Activated CD4-positive, CD25-positive, alpha-beta regulatory T cell (primary cell): ENCODE measurements at regions not wholly inside any gene's neighbourhood (a gene's known extent, or its start where the extent isn't known, plus 50 kb on each side); places are given as distances from the start of the nearest gene placed in this dataset.
"Not testable (repeated sequence)": the region's sequence is repeated elsewhere in the genome, so short reads cannot be mapped to it uniquely, and the experiment has no call there.

ENCODE experiments used
- DNase-seq, 4 experiments: peaks; one replicate each; lab custom pipeline; 2025; lab: John Stamatoyannopoulos, UW

DNA sequence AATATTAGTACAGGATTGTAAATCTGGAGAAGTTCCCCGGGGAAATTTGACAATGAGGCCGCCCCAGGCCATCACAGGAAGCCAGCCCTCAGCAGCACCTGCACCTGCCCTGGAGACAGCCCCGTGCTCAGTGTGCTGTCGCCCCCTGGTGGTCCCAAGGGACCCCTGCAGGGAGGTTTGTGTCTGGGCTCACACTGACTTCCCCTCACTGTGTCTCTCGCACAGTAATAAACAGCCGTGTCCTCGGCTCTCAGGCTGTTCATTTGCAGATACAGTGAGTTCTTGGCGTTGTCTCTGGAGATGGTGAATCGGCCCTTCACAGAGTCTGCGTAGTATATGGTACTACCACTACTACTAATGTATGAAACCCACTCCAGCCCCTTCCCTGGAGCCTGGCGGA lies 1011.2 kb downstream of the TMEM121 start:
- DNase-seq: not testable (repeated sequence)

DNA sequence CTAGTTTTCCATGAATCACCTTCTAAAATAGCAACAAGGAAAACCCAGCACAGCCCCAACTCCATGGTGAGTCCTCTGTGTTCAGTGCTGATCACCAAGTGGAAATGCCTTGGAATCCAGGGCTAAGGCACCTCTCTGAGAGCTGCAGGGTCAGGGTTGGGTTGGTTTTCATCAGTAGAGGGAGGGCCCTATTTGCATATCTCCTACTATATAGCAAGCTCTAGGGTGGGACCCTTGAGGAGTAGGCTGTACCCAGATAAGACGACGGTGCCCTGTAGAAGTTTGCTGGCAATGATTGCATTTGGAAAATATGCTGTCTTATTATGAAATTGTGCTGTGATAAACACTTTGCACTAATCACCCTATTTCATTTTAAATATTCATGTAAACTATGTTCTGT lies 1011.8 kb downstream of the TMEM121 start:
- no peak for DNase-seq

DNA sequence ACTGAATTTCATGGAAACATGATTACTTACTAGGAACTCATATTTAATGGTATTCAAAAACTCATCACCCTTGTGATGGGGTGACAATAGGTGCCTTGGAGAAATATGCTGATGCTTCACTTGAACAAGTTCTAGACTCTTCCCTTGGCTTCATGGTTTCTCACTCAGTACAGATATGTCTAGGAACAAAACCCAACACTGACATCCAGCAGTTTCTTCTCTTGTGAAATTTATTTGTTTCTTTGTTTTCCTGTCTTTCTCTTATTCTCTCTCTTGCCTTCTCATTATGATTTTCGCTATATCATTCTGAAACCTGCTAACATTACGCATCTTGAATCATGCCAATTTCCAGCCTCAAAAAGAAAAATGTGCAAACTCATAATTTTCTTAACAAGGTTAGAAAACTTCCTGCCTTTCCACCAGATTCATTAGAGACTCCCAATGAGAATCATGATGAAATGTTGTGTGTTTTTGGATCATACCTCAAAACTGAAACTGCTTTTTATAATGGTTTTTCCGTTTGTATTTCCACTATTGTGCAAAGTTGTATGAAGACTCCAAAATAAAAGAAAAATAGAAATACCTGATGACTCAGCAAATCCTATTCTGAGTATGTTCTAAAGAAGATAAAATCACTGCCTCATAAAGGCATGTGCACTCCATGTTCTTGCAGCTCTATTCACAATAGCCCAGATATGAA lies 1021.5 kb downstream of the TMEM121 start:
- no peak for DNase-seq

DNA sequence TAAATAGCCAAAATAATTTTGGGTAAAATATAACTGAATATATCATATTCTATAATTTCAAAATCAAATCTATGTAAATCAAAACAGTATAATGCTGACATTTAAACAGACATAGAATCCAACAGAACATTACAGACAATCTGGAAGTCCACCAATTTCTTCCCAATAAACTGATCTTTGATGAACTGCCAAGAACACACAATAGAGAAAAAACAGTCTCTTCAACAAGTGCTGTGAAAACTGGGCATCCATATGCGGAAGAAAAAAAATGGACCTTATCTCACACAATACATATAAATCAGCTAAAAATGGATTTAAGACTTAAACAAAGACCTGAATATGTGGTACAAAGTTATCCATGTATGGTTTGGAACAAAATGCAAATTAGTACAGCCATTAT lies 1022.7 kb downstream of the TMEM121 start:
- DNase-seq: no peak

DNA sequence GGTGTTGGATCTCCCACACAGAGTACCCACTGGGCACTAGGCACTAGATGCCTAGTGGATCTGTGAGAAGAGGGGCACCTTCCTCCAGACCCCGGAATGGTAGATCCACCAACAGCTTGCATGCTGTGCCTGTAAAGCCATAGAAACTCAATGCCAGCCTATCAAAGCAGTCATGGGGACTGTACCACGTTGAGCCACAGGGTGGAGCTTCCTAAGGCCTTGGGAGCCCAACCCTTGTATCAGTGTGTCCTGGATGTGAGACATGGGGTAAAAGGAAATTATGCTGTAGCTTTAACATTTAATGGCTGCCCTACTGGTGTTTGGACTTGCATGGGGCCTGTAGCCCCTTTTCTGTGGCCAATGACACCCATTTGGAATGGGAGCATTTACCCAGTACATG lies 1024.9 kb downstream of the TMEM121 start:
- no peak for DNase-seq

DNA sequence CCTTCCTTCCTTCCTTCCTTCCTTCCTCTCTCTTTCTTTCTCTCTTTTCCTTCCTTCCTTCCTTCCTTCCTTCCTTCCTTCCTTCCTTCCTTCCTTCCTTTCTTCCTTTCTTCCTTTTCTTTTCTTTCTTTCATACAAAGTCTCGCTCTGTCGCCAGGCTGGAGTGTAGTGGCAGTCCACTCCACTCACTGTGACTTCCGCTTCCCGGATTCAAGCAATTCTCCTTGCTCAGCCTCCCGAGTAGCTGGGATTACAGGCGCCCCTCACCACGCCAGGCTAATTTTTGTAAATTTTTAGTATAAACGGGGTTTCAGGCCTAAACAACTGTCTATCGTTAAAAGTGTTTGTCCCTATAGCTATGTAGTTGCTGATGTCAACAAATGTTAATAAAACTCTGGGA lies 1029.8 kb downstream of the TMEM121 start:
- DNase-seq: not testable (repeated sequence)

DNA sequence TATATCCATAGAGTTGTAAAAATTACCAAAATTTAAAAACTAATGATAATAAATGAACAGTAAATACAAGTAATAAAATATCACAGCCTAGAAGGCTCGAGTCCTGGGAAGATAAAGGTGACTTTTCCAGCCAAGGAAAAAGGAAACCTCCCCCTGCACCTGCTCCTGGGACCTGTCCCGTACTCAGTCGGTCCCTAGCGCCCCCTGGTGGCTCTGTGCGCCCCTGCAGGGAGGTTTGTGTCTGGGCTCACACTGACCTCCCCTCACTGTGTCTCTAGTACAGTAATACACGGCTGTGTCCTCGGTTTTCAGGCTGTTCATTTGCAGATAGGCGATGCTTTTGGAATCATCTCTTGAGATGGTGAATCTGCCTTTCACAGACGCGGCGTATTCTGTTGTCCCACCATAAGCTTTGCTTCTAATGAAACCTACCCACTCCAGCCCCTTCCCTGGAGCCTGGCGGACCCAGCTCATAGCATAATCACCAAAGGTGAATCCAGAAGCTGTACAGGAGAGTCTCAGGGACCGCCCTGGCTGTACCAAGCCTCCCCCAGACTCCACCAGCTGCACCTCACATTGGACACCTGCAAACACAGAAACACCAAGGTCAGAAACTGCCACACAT lies 1030.4 kb downstream of the TMEM121 start:
- peak; percentile 31 to 84 (median 61) for DNase-seq

DNA sequence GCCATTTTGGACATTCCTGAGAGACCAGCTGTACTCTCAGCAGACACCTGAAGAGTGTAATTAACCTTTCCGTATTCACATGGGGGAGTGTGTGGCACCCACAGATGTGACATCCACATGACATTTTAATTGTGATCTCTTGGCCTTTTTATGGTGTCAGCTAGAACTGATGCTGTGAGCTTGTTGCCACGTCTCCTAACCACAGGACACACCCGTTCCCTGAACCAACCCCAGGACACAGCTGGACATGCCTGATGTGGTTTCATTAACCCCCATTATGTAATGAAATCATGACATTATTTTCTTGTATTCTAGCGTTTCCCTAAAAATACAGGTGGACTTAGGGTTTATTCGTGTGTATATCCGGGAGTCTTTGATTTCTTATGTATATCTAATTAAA lies 1036.1 kb downstream of the TMEM121 start:
- no peak for DNase-seq

DNA sequence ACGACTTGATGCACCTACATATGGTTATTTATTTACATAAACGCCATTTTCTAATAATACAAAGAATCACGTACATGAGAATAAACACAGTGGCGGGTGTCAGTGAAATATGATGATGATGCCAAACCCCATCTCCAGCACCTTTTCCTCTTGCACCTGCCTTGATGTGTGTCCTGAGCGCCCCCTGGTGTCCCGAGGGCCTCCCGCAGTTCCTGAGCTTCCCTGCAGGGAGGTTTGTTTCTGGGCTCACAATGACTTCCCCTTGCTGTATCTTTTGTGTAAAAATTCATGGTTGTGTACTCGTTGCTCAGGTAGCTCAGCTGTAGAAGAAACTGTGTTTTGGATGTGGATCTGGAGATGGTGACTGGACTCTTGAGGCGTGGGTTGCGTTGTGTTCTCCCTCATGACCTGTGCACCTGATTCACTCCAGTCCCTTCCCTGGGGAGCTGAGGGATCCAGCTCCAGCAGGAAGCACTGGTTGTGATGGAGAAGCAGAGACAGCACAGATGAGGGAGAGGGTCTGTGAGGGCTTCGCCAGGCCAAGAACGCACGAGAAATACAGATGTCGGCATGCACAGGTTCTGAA lies 1037.8 kb downstream of the TMEM121 start:
- DNase-seq: peak in 2 of 4 experiments; percentile 33 to 49

DNA sequence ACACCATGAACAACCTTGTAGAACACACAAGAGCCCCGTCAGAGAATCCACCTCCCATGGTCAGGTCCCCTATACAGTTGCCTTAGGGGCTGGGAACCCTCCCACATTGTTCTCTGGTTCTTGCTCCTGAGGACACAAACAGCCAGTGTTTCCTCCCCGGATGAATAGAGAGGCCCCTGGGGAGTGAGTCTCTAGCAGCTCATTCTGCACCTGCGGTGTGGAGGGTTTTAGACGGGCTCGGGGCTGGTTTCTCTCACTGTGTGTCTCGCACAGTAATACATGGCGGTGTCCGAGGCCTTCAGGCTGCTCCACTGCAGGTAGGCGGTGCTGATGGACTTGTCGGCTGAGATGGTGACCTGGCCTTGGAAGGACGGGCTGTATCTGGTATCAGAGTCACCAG lies 1052.1 kb downstream of the TMEM121 start:
- no peak for DNase-seq

DNA sequence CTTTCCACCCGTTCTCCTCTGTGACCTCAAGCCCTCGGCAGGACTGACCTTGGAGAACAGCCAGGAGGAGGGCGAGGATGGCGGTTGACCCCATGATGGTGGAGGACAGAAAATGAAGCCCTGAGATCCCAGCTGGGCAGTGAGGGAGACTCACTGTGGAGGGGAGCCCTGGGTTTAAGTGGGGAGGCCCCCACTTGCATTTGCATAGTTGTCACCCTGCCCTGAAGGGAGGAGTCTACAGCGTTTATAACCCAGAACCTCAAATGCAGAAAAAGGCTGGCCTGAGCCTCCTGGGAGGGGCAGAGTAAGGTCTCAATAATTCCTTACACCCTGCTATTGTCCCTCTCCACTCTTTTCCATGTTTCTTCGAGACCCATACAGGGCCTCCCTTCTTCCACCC lies 1052.7 kb downstream of the TMEM121 start:
- no peak for DNase-seq

DNA sequence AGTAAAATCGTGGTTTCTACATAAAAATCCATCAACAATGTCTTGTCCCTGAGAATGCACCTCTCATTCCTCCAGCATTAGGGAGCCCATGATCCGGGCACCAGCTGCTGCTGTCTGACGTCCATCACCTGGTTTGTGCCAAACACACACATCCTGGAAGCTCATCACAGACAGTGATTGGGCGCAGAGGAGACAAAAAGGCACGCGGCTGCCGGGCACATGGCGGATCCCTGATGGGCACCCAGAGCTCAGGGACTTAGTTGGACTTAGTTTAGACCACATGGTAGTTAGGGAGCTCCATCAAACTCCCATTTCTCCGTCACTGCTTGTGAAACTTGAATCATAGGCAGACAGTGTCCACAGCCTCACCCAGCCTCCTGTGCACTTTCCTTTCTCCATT lies 1059.3 kb downstream of the TMEM121 start:
- no peak for DNase-seq

DNA sequence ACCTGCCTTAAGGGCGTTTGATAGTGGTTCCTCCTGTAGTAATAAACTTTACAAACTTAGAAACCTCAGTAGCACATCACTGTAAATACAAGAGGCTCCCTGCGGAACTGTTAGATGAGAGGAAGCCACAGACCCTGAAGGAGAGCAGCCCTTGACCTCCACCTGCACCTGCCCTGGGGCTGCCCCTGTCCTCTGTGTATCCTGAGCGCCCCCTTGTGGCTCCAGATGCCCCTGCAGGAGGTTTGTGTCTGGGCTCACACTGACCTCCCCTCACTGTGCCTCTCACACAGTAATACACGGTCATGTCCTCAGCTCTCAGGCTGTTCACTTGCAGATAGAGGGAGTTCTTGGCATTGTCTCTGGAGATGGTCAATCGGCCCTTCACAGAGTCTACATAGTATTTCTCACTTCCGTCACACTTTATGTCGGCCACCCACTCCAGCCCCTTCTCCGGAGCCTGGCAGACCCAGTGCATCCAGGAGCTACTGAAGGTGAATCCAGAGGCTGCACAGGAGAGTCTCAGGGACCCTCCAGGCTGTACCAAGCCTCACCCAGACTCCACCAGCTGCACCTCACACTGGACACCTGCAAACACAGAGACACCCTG lies 1059.8 kb downstream of the TMEM121 start:
- DNase-seq: peak; percentile 18 to 48 (median 34)

DNA sequence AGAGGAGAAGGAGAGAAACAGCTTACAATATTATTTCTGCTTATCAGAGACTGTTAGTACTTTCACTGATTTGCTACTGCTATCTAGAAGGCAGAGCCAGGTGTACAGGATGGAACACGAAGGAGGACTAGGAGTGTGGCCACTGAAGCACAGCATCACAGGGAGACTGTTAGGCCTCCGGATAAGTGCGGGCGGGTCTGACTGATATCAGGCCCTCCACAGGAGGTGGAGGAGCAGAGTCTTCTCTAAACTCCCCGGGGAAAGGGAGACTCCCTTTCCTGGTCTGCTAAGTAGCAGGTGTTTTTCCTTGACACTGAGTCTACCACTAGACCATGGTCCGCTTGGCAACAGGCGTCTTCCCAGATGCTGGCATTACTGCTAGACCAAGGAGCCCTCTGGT lies 1065.2 kb downstream of the TMEM121 start:
- DNase-seq: not testable (repeated sequence)

DNA sequence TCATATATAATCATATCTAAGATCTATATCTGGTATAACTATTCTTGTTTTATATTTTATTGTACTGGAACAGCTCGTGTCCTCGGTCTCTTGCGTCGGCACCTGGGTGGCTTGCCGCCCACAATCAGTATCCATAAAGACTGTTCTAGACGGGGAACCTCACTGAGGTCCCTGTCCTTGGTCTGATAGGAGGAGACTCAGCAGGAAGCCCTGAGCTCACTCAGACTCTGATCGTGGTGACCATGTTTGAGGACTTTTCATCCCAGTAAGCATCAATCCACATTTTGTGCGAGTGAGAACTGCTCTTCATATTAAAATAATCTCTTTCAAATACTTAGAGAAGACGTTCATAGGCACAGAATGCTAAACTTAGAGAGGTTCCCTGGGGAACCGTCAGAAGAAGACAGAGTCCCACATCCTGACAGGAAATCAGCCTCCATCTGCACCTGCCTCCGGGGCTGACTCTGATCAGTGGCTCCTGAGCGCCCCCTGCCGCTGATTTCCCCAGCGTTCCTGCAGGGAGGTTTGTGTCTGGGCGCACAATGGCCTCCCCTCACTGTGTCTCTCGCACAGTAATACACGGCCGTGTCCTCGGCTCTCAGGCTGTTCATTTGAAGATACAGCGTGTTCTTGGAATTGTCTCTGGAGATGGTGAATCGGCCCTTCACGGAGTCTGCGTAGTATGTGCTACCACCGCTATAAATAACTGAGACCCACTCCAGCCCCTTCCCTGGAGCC lies 1065.9 kb downstream of the TMEM121 start:
- peak; percentile 41 to 70 (median 52) for DNase-seq

DNA sequence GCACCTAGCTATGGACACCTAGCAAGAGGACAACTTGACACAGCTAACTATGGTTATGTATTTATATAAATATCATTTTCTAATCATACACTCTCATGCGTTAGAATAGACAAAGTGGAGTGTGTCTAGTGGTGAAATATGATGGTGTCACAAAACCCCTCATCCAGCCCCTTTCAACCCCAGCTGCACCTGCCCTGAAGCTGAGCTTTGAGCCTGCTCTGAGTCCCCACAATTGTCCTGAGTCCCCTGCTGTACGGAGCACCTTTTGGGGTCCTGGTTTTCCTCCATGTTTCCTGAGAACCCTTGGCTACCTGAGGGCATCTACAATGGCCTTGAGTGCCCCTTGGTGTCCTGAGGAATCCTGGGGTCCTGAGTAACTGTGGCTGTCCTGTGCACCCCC lies 1072.8 kb downstream of the TMEM121 start:
- no peak for DNase-seq

DNA sequence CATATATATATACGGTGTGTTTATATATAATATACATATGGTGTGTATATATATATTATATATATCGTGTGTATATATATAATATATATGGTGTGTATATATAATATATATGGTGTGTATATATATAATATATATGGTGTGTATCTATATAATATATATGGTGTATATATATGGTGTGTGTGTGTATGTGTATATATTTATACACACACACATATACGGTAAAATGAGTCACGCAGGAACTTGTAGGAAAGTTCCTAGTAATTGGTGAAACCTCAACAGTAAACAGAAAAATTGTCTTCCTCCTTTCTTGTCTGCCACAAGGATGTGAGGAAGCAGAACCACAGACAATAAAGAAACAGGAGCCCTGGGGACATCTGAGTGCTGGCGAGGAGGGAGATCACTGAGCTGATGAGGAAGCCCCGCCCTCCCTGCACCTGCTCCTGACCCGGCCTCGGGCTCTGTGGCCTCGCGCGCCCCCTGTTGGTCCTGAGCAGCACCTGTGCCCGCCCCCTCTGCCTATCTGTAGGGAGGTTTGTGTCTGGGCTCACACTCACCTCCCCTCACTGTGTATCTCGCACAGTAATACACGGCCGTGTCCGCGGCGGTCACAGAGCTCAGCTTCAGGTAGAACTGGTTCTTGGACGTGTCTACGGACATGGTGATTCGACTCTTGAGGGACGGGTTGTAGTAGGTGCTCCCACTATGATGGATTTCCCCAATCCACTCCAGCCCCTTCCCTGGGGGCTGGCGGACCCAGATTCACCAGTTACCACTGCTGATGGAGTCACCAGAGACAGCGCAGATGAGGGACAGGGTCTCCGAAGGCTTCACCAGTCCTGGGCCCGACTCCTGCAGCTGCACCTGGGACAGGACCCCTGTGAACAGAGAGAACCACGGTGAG lies 1079.4 kb downstream of the TMEM121 start:
- DNase-seq: peak; percentile 45 to 65 (median 57)

DNA sequence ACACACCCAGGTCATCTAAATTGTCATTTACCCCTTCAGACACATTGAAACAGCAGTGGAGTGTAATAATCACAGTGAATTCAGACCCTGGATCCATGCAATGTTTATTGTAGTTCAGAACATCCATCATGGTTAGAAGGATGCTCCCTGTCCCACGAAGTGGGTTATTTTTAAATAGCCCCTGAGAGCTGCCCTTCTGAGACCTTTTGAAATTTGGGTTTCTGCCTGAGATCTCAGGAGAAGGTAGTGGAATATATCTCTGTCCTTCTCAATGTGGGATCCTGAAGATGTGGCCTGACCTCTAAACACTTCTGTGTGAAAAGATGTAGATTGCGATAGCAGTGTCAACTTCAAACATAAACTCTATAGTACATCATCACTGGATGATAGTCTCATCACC lies 1080.6 kb downstream of the TMEM121 start:
- DNase-seq: no peak

DNA sequence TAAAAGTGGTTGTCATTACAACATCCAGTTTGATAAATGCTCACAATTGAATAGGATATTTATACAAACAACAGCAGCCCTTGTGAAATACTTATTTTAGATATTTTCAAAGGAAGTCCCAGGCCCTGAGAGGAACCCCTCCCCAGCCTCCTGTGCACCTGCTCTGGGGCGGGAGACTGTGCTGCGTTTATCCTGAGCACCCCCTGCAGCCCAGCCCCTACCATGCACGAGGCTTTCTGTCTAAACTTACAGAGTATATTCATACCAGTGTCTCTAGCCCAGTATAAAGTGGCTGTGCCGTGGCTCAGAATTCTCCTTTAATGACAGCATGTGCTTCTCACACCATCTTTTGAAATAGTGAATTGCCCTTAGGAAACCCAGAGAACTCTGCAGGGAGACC lies 1084.3 kb downstream of the TMEM121 start:
- DNase-seq: no peak

DNA sequence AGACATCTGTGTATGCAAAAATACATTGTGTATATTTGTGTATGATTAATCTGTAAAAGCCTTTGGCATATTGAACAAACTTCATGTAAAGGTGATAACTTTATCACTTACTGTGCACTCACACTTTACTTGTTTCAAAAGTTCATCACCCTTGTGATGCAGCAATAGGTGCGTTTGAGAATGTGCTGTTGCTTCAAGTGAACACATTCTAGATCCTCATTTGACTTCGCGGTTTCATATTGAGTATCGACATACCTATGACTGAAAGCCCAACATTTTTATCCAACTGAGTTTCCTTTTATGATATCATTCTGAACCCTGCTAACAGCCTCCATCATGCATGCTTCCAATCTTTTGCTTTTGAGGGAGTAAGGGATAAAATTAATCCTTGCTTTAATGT lies 1086.9 kb downstream of the TMEM121 start:
- DNase-seq: no peak

DNA sequence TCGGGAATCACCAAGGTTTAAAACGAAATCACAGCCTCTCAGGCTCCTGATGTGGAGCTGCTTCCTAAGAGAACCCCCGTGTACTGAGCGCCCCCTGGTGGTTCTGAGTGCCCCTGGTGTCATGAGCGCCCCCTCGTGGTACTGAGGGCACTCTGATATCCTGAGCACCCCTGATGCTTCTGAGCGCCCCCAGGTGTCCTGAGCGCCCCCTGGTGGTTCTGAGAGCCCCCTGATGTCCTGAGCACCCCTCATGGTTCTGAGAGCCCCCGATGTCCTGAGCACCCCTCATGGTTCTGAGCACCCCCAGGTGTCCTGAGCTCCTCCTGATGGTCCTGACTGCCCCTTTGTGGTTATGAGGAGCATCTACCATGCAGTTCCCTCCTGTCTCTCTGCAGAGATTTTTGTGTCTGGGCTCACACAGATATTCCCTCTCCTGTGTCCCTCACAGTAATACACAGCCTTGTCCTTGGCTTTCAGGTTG lies 1092.1 kb downstream of the TMEM121 start:
- DNase-seq: peak in 3 of 4 experiments; percentile 22 to 72 (median 29)
